ENCODE measurements at regions not wholly inside any gene's neighbourhood (a gene's known extent, or its start where the extent isn't known, plus 50 kb on each side); places are given as distances from the start of the nearest gene placed in this dataset.

DNA sequence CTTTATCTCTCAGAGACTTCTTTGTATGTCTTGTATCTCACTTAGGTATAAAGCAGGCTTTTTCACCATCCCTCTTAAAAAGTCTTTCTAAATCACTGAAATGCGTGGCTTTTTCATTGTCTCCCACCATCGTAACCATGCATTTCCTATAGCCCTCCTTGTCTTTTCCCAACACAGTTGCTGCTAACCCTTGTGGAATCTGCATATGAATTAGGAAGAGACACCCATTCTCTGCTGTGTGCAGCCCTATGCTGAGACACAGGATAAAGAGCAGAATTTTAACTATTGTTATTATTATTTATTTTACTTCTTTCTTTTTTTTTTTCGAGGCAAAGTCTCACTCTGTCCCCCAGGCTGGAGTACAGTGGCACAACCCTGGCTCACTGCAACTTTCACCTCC is 804.3 kb upstream of the COBL start:
- no peak for TF ChIP-seq CTCF (IDR thresholded peaks at IDR 0.05; ENCODE audit: low read depth, low read length)
- DNase-seq (ENCODE audit: low read depth, low spot score): no peak
- in situ Hi-C loops (cut with HindIII; ENCODE audit: low sequenced_read_pairs): no loop called here
- no peak overlapping the region for H3K4me3 ChIP-seq (ENCODE audit: low read depth, low read length)

GRCh38 chr7:52119537-52119936 is 802.9 kb upstream of the COBL start:
- no peak for DNase-seq (ENCODE audit: low read depth, low spot score)
- no peak overlapping the region for H3K4me3 ChIP-seq (ENCODE audit: low read depth, low read length)
- in situ Hi-C loops (cut with HindIII; ENCODE audit: low sequenced_read_pairs): no loop called here
- no peak for TF ChIP-seq CTCF (IDR thresholded peaks at IDR 0.05; ENCODE audit: low read depth, low read length)

- no peak for TF ChIP-seq CTCF (IDR thresholded peaks at IDR 0.05; ENCODE audit: low read depth, low read length)
- no peak for DNase-seq (ENCODE audit: low read depth, low spot score)
- H3K4me3 ChIP-seq (ENCODE audit: low read depth, low read length): no peak overlapping the region
- in situ Hi-C loops (cut with HindIII; ENCODE audit: low sequenced_read_pairs): no loop called here
Observed at GRCh38 chr7:52114509-52114908, 797.9 kb upstream of the COBL start.

- H3K4me3 ChIP-seq (ENCODE audit: low read depth, low read length): no peak overlapping the region
- TF ChIP-seq CTCF (IDR thresholded peaks at IDR 0.05; ENCODE audit: low read depth, low read length): no peak
- DNase-seq (ENCODE audit: low read depth, low spot score): no peak
- in situ Hi-C loops (cut with HindIII; ENCODE audit: low sequenced_read_pairs): no loop called here
Observed at GRCh38 chr7:52114056-52114455, 797.4 kb upstream of the COBL start.

GRCh38 chr7:52107355-52107754 is 790.7 kb upstream of the COBL start:
- DNase-seq (ENCODE audit: low read depth, low spot score): no peak
- in situ Hi-C loops (cut with HindIII; ENCODE audit: low sequenced_read_pairs): no loop called here
- no peak overlapping the region for H3K4me3 ChIP-seq (ENCODE audit: low read depth, low read length)
- TF ChIP-seq CTCF (IDR thresholded peaks at IDR 0.05; ENCODE audit: low read depth, low read length): no peak

GRCh38 chr7:52095861-52096260 is 779.3 kb upstream of the COBL start:
- H3K4me3 ChIP-seq (ENCODE audit: low read depth, low read length): no peak overlapping the region
- no peak for TF ChIP-seq CTCF (IDR thresholded peaks at IDR 0.05; ENCODE audit: low read depth, low read length)
- DNase-seq (ENCODE audit: low read depth, low spot score): no peak
- in situ Hi-C loops (cut with HindIII; ENCODE audit: low sequenced_read_pairs): no loop called here

GRCh38 chr7:52091996-52092395 is 775.4 kb upstream of the COBL start:
- TF ChIP-seq CTCF (IDR thresholded peaks at IDR 0.05; ENCODE audit: low read depth, low read length): no peak
- H3K4me3 ChIP-seq (ENCODE audit: low read depth, low read length): no peak overlapping the region
- in situ Hi-C loops (cut with HindIII; ENCODE audit: low sequenced_read_pairs): no loop called here
- no peak for DNase-seq (ENCODE audit: low read depth, low spot score)
